ENCODE measurements at regions not wholly inside any gene's neighbourhood (a gene's known extent, or its start where the extent isn't known, plus 50 kb on each side); places are given as distances from the start of the nearest gene placed in this dataset.
"Not testable (repeated sequence)": the region's sequence is repeated elsewhere in the genome, so short reads cannot be mapped to it uniquely, and the experiment has no call there.

DNA sequence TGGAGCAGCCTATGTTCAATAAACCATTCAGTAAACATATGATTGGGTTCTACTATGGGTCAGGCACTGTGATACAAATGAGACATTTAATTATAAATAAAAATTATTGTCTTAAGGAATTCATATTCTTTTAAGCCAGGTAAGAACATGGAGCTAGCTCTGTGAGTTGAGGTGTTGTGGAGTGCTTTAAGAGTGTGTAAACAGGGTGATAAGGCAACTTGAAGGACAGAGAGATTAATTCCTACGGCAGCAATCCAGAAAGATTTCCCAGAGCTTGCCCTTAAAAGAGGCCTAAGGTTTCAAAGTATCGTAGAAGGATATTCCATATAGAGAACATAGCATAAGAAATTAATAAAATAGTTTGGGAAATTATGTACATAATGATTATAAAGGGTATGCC lies 126.4 kb upstream of the FAT3 start:
- intact Hi-C loops (cut with micrococcal nuclease), result no loop called here
- Mint-ChIP-seq H3K36me3 (ENCODE audit: low read depth) (no peaks in the 10 kb centered on the region), H3K4me1 (no peaks in the 10 kb centered on the region), H3K27ac (no peak overlapping the region), H3K4me3 (no peak overlapping the region), H3K27me3 (no peaks in the 10 kb centered on the region), H3K9me3 (no peaks in the 10 kb centered on the region)
- no peak for DNase-seq

DNA sequence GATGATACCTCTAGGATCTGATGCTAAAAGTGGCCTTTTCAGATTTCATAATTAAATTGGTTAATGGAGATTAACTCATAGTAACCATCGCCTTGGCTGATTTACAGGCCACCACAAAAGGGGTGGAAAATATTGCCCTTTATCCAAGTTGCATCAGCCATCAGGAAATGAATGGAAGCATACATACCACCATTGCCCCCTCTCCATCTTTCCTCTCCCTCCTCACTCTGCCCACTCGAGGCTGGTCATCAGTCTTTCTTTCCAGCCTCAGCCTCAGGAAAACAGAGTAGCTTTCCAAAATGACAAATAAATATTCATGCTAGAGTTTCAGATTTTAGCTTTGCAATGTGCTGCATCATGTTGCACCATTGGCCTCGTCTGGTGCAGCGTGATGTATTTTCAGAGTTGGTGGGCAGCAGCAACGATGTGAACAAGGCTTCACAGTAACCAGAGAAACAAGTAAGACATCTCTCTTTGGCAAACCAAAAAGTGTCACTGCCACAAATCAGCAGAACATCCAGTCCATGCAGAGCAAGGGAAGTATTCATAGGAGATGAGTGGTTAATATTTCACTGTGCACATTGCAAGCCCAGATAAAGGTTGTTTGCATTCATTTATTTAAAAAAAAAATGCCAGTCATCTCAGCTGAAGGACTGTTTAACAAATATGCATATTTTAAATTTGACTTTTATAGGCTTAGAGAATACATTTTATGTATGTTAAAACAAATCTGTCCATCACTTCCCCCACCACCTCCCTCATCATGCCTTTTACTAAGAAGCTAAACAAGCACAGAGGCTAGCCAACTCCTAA lies 136.7 kb upstream of the FAT3 start:
- no peaks in the 10 kb centered on the region for H3K36me3 Mint-ChIP-seq (ENCODE audit: low read depth)
- no peak for DNase-seq
- no peaks in the 10 kb centered on the region for H3K27me3 Mint-ChIP-seq
- no peaks in the 10 kb centered on the region for H3K4me1 Mint-ChIP-seq
- peaks cover 3% of the 10 kb centered on the region for H3K9me3 Mint-ChIP-seq
- intact Hi-C loops (cut with micrococcal nuclease), result no loop called here
- no peak overlapping the region for H3K27ac Mint-ChIP-seq
- no peak overlapping the region for H3K4me3 Mint-ChIP-seq

DNA sequence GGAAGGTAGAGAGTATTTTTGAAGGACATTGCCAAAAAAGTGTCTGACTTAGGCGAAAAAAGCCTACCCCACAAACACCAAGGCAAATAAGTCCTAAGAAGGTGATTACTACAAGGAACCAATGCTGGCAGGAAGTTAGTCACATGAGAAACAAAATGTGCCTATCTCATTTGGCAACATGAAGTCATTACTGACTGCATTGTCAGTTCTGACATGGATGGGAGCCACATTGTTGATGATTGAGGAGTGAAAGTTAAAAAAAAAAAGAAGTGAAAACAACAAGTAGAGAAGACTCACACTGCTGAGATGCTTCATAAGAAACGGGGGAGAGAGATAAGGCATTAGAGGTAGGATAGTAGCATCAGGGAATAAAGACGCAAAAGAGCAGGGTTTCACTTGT lies 141.5 kb upstream of the FAT3 start:
- intact Hi-C loops (cut with micrococcal nuclease), result no loop called here
- Mint-ChIP-seq H3K4me1 (no peaks in the 10 kb centered on the region), H3K4me3 (no peak overlapping the region), H3K36me3 (ENCODE audit: low read depth) (no peaks in the 10 kb centered on the region), H3K9me3 (peaks cover 3% of the 10 kb centered on the region), H3K27me3 (no peaks in the 10 kb centered on the region), H3K27ac (no peak overlapping the region)
- no peak for DNase-seq

DNA sequence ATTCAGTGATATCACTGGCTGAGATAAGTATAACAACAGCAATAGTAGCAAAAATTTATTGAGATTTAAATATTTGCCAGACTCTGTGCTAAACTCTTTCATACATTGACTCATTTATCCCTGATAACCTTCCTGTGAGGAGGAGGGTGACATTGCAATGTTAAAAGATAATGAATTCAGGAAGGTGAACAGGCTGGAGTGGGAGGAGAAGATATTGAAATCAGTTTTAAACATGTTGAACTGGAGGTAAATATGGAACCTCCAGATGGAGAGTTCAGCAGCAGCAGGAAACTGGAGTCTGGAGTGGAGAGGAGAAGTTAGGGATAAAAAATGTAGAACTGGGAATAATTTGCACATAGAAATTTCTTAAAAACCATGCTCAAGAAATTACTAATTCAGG lies 142.0 kb upstream of the FAT3 start:
- Mint-ChIP-seq H3K27ac (no peak overlapping the region), H3K4me1 (no peaks in the 10 kb centered on the region), H3K4me3 (no peak overlapping the region), H3K27me3 (no peaks in the 10 kb centered on the region), H3K9me3 (peaks cover 3% of the 10 kb centered on the region), H3K36me3 (ENCODE audit: low read depth) (no peaks in the 10 kb centered on the region)
- no peak for DNase-seq
- intact Hi-C loops (cut with micrococcal nuclease), result no loop called here

DNA sequence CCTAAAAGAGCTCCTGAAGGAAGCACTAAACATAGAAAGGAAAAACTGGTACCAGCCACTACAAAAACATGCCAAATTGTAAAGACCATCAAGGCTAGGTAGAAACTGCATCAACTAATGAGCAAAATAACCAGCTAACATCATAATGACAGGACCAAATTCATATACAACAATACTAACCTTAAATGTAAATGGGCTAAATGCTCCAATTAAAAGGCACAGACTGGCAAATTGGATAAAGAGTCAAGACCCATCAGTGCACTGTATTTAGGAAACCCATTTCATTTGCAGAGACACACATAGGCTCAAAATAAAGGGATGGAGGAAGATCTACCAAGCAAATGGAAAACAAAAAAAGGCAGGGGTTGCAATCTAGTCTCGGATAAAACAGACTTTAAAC lies 150.1 kb upstream of the FAT3 start:
- H3K4me3 Mint-ChIP-seq; H3K27ac Mint-ChIP-seq; intact Hi-C loops (cut with micrococcal nuclease); H3K27me3 Mint-ChIP-seq; DNase-seq; H3K4me1 Mint-ChIP-seq; H3K36me3 Mint-ChIP-seq (ENCODE audit: low read depth); H3K9me3 Mint-ChIP-seq: not testable (repeated sequence)

DNA sequence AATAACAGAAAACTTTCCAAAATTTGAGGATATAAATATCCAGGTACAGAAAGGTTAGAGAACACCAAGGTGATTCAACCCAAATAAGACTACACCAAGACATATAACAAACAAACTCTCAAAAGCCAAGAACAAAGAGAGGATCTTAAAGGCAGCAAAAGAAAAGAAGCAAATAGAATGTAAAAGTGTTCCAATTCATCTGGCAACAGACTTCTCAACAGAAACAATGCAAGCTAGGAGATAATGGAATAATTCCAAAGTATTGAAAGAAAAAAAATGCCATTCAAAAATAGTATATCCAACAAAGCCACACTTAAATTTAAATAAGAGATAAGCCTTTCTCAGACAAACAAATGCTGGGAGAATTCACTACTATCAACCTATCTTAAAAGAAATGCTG lies 153.0 kb upstream of the FAT3 start:
- no peaks in the 10 kb centered on the region for H3K36me3 Mint-ChIP-seq (ENCODE audit: low read depth)
- intact Hi-C loops (cut with micrococcal nuclease), result no loop called here
- H3K27ac Mint-ChIP-seq, result no peak overlapping the region
- no peak overlapping the region for H3K4me3 Mint-ChIP-seq
- no peak for DNase-seq
- H3K4me1 Mint-ChIP-seq, result no peaks in the 10 kb centered on the region
- H3K9me3 Mint-ChIP-seq, result peaks cover 6% of the 10 kb centered on the region
- no peaks in the 10 kb centered on the region for H3K27me3 Mint-ChIP-seq

DNA sequence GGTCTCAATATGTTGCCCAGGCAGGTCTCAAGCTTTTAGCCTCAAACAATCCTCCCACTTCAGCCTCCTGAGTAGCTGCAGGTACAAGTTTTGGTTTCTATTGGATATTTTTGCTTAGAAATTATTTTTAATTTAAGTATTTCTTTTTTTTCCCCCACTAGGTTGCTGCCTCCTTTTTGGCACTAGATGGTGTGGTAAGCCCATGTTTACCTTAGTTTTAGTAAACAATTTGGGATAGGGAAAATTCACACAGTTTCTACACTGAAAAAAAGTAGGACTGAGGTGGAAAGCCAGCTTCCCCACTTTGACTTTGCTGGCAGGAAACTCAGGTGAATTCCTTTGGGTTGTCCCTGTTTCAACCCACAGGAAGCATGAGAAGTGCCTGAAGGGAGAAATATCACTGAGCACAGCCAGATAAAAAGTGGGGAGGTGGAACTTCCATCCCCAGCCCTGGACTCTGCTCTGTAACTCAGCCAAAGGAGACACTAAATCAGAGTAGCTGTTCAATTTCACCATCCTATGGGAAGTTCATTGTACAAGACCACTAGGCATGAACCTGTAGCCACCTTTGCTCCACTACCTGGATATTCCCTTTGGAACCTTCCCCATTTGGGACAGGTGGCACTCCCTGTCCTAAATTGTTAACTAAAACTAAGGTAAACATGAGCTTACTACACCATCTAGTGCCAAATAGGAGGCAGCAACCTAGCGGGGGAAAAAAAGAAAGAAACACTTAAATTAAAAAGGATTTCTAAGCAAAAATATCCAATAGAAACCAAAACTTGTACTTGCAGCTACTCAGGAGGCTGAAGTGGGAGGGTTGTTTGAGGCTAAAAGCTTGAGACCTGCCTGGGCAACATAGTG lies 154.4 kb upstream of the FAT3 start:
- H3K36me3 Mint-ChIP-seq (ENCODE audit: low read depth), result no peaks in the 10 kb centered on the region
- no peak overlapping the region for H3K27ac Mint-ChIP-seq
- H3K4me1 Mint-ChIP-seq, result no peaks in the 10 kb centered on the region
- DNase-seq, result no peak
- peaks cover 3% of the 10 kb centered on the region for H3K9me3 Mint-ChIP-seq
- intact Hi-C loops (cut with micrococcal nuclease), result no loop called here
- H3K27me3 Mint-ChIP-seq, result no peaks in the 10 kb centered on the region
- H3K4me3 Mint-ChIP-seq, result no peak overlapping the region

DNA sequence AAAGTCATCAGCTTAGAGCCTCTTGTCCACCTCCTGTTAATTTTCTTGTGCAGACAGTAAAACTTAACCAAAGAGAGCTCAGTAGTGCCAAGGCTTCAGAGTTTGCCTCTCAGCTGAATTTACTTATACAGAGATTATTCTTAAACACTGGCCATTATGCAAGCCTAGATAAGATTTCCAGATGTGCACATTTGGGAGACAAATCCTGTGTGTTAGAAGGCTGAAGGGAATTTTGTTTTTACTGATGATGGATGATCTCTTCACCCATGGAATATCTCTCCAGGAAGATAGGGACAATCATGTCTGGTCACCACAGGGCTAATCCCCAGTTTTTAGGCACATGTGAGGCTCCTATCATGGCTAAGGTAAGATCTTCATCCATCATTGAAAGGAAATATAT lies 157.6 kb upstream of the FAT3 start:
- intact Hi-C loops (cut with micrococcal nuclease), result no loop called here
- peaks cover 3% of the 10 kb centered on the region for H3K9me3 Mint-ChIP-seq

DNA sequence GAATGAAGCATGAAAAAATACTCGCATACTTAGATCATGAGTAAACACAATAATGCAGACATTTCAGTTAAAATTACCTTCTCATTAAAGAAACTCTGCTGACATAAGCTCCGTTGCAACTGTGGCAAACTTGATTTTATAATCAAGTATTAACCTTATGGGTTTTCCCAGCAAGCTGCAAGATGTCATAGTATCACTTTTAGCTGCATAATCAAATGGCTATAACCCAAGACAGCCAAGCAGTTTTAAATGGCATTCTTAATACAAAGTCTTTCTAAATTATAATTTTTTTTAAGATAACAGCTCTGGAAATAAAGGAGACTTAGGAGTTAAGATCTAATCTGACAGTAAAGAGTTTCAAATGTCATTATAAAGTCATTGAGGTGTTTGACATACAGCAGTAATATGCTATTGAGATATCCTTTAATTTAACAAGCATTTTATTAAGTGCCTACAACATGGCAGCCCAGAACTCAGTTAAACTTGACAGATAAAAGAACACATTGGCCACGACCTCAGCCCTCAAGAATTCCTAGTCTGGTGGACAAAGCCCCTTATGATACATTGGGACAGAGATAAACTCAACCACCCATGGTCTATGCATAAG lies 163.1 kb upstream of the FAT3 start:
- no peak for DNase-seq
- Mint-ChIP-seq H3K9me3 (no peaks in the 10 kb centered on the region), H3K4me3 (no peak overlapping the region), H3K27ac (no peak overlapping the region), H3K27me3 (no peaks in the 10 kb centered on the region), H3K36me3 (ENCODE audit: low read depth) (no peaks in the 10 kb centered on the region), H3K4me1 (no peaks in the 10 kb centered on the region)
- intact Hi-C loops (cut with micrococcal nuclease), result no loop called here

More for the DNA sequence above, 157.6 kb upstream of the FAT3 start:
- Mint-ChIP-seq H3K4me1 (no peaks in the 10 kb centered on the region), H3K27ac (no peak overlapping the region), H3K4me3 (no peak overlapping the region), H3K36me3 (ENCODE audit: low read depth) (no peaks in the 10 kb centered on the region), H3K27me3 (no peaks in the 10 kb centered on the region)
- no peak for DNase-seq

DNA sequence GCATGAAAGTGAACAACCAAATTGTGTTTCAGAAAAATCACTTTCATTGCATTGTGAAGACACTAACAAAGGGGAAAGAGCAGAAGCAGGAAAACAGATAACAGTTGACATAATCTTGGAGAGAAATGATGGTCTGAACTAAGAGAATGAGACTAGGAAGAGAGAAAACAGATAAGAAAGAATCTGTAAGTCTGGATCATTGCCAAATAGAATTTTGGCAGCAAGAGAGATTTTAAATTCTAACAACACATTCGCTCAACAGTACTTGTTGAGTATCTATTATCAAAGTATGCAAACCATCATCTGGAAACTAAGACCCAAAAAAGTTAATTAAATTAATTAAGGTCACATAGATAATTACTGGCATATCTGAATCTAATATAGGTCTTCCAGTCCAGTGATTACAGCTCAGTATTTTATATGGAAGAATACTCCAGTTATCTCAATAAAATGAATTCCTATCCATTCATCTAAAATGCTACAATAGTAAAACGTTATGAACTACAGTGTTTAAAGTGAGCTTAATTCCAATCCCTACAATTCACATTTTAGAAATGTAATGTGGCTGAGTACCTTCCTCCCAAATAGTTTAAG lies 166.7 kb upstream of the FAT3 start:
- Mint-ChIP-seq H3K4me3 (no peak overlapping the region), H3K36me3 (ENCODE audit: low read depth) (no peaks in the 10 kb centered on the region), H3K27me3 (no peaks in the 10 kb centered on the region), H3K27ac (no peak overlapping the region), H3K9me3 (peaks cover 4% of the 10 kb centered on the region), H3K4me1 (no peaks in the 10 kb centered on the region)
- no peak for DNase-seq
- intact Hi-C loops (cut with micrococcal nuclease), result no loop called here

DNA sequence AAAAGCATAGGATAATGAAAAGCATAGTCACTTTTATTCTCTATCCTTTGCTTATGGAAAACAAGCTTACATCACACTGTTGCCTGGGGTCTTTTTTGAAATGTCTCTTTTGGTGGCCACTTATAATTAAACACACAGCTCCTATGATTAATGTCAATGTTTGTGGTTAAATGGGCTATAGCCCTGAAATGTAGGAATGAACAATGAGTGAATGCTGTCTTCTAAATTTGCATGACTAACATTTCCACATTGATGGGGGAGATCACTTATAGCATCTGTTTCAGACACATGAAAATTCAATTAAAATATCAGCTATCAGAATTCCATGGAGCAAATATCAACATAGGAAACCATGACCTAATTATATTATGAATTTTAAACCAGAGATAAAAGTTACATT lies 171.4 kb upstream of the FAT3 start:
- intact Hi-C loops (cut with micrococcal nuclease), result no loop called here
- DNase-seq, result no peak
- no peak overlapping the region for H3K4me3 Mint-ChIP-seq
- H3K27me3 Mint-ChIP-seq, result no peaks in the 10 kb centered on the region
- H3K36me3 Mint-ChIP-seq (ENCODE audit: low read depth), result no peaks in the 10 kb centered on the region
- H3K9me3 Mint-ChIP-seq, result peaks cover 4% of the 10 kb centered on the region
- no peak overlapping the region for H3K27ac Mint-ChIP-seq
- no peaks in the 10 kb centered on the region for H3K4me1 Mint-ChIP-seq

DNA sequence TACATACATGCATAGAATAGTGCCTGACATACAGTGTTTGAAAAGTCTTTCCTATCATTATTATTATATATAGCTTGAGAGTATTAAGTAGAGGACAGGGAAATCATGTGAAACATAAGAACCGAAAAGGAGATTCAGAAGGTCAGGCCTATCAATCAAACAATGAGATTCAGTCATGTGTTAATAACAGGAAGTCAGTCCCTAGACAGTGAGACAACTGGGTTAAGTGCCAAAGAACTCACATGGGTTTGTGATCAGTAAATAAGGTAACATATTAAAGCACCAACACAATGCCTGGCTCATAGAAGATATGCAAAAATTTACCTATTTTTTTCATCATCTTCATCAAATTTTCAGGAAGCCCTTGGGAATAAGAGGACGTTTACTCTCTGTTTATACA lies 174.3 kb upstream of the FAT3 start:
- DNase-seq, result no peak
- Mint-ChIP-seq H3K4me1 (no peaks in the 10 kb centered on the region), H3K27ac (no peak overlapping the region), H3K9me3 (no peaks in the 10 kb centered on the region), H3K36me3 (ENCODE audit: low read depth) (no peaks in the 10 kb centered on the region), H3K27me3 (no peaks in the 10 kb centered on the region), H3K4me3 (no peak overlapping the region)
- intact Hi-C loops (cut with micrococcal nuclease), result no loop called here

DNA sequence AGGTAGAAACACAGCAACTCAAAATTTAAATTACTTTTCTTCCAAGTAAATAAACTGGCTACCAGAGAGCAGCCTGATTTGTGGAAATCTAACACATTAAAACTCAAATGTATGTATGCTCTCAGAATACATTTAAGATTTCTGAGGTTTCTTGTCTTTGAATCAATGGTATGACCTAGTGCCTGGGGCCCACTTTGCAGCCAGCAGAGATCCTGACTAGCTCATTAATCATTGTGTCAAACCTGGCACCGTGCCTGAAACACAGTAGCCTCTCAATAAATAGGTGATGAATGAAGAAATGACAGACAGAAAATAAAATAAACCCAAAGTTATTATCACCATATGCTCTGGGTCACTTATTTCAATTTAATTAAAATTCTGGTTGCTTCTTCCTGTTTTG lies 176.2 kb upstream of the FAT3 start:
- H3K4me1 Mint-ChIP-seq, result no peaks in the 10 kb centered on the region
- H3K36me3 Mint-ChIP-seq (ENCODE audit: low read depth), result no peaks in the 10 kb centered on the region
- no peaks in the 10 kb centered on the region for H3K9me3 Mint-ChIP-seq
- H3K27ac Mint-ChIP-seq, result no peak overlapping the region
- no peak for DNase-seq
- H3K27me3 Mint-ChIP-seq, result no peaks in the 10 kb centered on the region
- H3K4me3 Mint-ChIP-seq, result no peak overlapping the region
- intact Hi-C loops (cut with micrococcal nuclease), result no loop called here

DNA sequence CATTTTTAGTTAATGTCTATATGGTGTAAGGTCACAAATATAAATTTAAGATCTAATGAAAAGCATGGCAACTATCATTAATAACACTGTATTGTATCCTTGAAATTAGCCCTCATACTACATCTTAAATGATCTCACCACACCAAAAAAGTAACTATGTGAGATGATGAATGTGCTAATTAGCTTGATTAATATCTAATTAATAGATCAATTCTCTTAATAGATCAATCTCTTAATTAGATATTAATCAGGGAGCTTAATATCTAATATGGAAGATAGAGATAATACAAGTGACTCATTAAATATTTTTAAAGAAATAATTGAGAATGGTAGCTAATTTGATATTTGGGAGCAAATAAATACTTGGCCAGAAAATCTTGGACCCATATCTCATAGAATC lies 178.5 kb upstream of the FAT3 start:
- Mint-ChIP-seq H3K9me3 (no peaks in the 10 kb centered on the region), H3K27me3 (no peaks in the 10 kb centered on the region), H3K36me3 (ENCODE audit: low read depth) (no peaks in the 10 kb centered on the region), H3K27ac (no peak overlapping the region), H3K4me3 (no peak overlapping the region), H3K4me1 (no peaks in the 10 kb centered on the region)
- intact Hi-C loops (cut with micrococcal nuclease), result no loop called here
- no peak for DNase-seq

Data from activated CD4-positive, alpha-beta T cell treated with anti-CD3 and anti-CD28 coated beads, Interleukin-2, amount 10 ng/mL, durations not matched to agents 24 days and 14 days (primary cell).